PC-3 (cell line): ENCODE measurements at regions not wholly inside any gene's neighbourhood (a gene's known extent, or its start where the extent isn't known, plus 50 kb on each side); places are given as distances from the start of the nearest gene placed in this dataset.
A peak's percentile ranks its signal among the peaks of the same experiment; 100 is the strongest.

Experiments
- ATAC-seq: fragments of 200-7000 bp; cut with Tn5 transposase; 2 replicates; pipeline ENCODE4 v1.9.1; 2020; ENCODE audit warnings: mild to moderate bottlenecking, moderate library complexity
- BruUV-seq: library from RNA; stranded (reverse); fragments of 400-500 nt; replicated peaks from 2 replicates; lab custom pipeline; 2021; lab: Mats Ljungman, UMichigan
- CTCF ChIA-PET: fragments of 300-600 bp; sonication (Branson Sonifier 250); formaldehyde crosslinking; loops from one replicate; lab custom pipeline; 2022; ENCODE audit warnings: antibody characterized with exemption; lab: Charles Lee
- POLR2A ChIA-PET: fragments of 300-600 bp; sonication (Branson Sonifier 250); formaldehyde crosslinking; loops from one replicate; lab custom pipeline; 2022; ENCODE audit warnings: antibody characterized with exemption; ENCODE audit not compliant: unreplicated experiment; lab: Charles Lee
- DNase-seq: peaks from one replicate; pipeline ENCODE4 v3.0.0-alpha.2; 2015
- H2AFZ ChIP-seq: fragments of 300-600 bp; sonication (generic); 2 replicates; pipeline ENCODE4 v1.6.0; 2016; ENCODE audit warnings: antibody characterized with exemption, low read length
- H3F3A ChIP-seq: fragments of 300-600 bp; sonication (generic); one replicate; pipeline ENCODE4 v1.6.0; 2017; ENCODE audit warnings: antibody characterized with exemption, low read length, control low read depth, mild to moderate bottlenecking; ENCODE audit not compliant: unreplicated experiment
- H3K27ac ChIP-seq: fragments of 300-600 bp; sonication (generic); 2 replicates; pipeline ENCODE4 v1.5.1; 2016; ENCODE audit warnings: mild to moderate bottlenecking, low read length
- H3K27me3 ChIP-seq: fragments of 300-600 bp; sonication (generic); 2 replicates; pipeline ENCODE4 v1.6.1; 2016; ENCODE audit warnings: low read length, mixed read lengths
- H3K36me3 ChIP-seq: fragments of 300-600 bp; sonication (generic); 2 replicates; pipeline ENCODE4 v1.6.1; 2016; ENCODE audit warnings: low read depth, mixed run types, low read length, mixed read lengths
- H3K4me1 ChIP-seq: fragments of 300-600 bp; sonication (generic); 2 replicates; pipeline ENCODE4 v1.5.1; 2016; ENCODE audit warnings: low read length; ENCODE audit not compliant: insufficient read depth
- H3K4me2 ChIP-seq: fragments of 300-600 bp; sonication (generic); 2 replicates; pipeline ENCODE4 v1.6.0; 2016; ENCODE audit warnings: low read length
- H3K4me3 ChIP-seq: fragments of 300-600 bp; sonication (generic); 2 replicates; pipeline ENCODE4 v1.5.1; 2016; ENCODE audit warnings: mild to moderate bottlenecking, low read length, mixed read lengths
- H3K79me2 ChIP-seq: fragments of 300-600 bp; sonication (generic); 2 replicates; pipeline ENCODE4 v1.6.1; 2017; ENCODE audit warnings: low read length, mixed read lengths
- H3K9ac ChIP-seq: fragments of 300-600 bp; sonication (generic); 2 replicates; pipeline ENCODE4 v1.6.0; 2016; ENCODE audit warnings: mild to moderate bottlenecking, low read length
- H3K9me2 ChIP-seq: fragments of 300-600 bp; sonication (generic); replicated peaks from 2 replicates; pipeline ENCODE4 v1.6.1; 2016; ENCODE audit warnings: mixed run types, low read length, mixed read lengths
- H3K9me3 ChIP-seq: fragments of 300-600 bp; sonication (generic); 2 replicates; pipeline ENCODE4 v1.6.1; 2016; ENCODE audit warnings: low read length, mixed read lengths
- H4K20me1 ChIP-seq: fragments of 300-600 bp; sonication (generic); 2 replicates; pipeline ENCODE4 v1.6.1; 2016; ENCODE audit warnings: low read length, mixed read lengths
- CTCF ChIP-seq: fragments of 300-600 bp; sonication (generic); conservative IDR thresholded peaks from 2 replicates; pipeline ENCODE4 v1.5.1; 2017; ENCODE audit warnings: antibody characterized with exemption, low read depth, mild to moderate bottlenecking, low read length
- EZH2 ChIP-seq: fragments of 300-600 bp; sonication (generic); IDR thresholded peaks from one replicate; pipeline ENCODE4 v1.6.1; 2017; ENCODE audit warnings: antibody characterized with exemption, mild to moderate bottlenecking, low read length; ENCODE audit not compliant: unreplicated experiment
- EZH2phosphoT487 ChIP-seq: fragments of 300-600 bp; sonication (generic); IDR thresholded peaks from 2 replicates; pipeline ENCODE4 v1.6.1; 2018; ENCODE audit warnings: mild to moderate bottlenecking, antibody characterized with exemption, low read length, borderline replicate concordance
- intact Hi-C: fragments of 100-400 bp; cut with micrococcal nuclease; formaldehyde crosslinking; loops from 2 replicates; pipeline ENCODE4 v1.9.0; 2023

GRCh38 chr2:172247203-172247602 is 144.5 kb upstream of the DLX2 start:
- no TSS peak for BruUV-seq
- Histone ChIP-seq H3F3A (peaks cover 19% of the 10 kb centered on the region), H3K27ac (peak overlapping the region; percentile 90), H3K4me2 (peak overlapping the region; percentile 54; the same call in 1 of the 2 replicates), H3K9me3 (no peaks in the 10 kb centered on the region), H4K20me1 (no peaks in the 10 kb centered on the region), H3K27me3 (no peaks in the 10 kb centered on the region), H3K9ac (no peak overlapping the region), H3K79me2 (no peaks in the 10 kb centered on the region), H3K4me1 (peaks cover 59% of the 10 kb centered on the region), H3K4me3 (no peak overlapping the region), H3K36me3 (no peaks in the 10 kb centered on the region), H3K9me2 (no peaks in the 10 kb centered on the region), H2AFZ (no peak overlapping the region)
- intact Hi-C loops = no loop called here
- TF ChIP-seq EZH2 (no peak), CTCF (no peak), EZH2phosphoT487 (no peak)
- CTCF ChIA-PET = no interaction called here
- POLR2A ChIA-PET = interaction anchor here (0.6 kb wide), 1 partner anchor 16 kb away, joined by 6 read pairs; no protein-coding TSS in a partner anchor
- DNase-seq (peak; percentile 51), ATAC-seq (no peak)

- peak; percentile 6 for ATAC-seq
- TF ChIP-seq EZH2phosphoT487 (no peak), EZH2 (no peak), CTCF (no peak)
- no peaks in the 10 kb centered on the region for H3K36me3 ChIP-seq
- BruUV-seq = TSS peak; percentile 44
- H3K9me2 ChIP-seq = no peaks in the 10 kb centered on the region
- H3K27ac ChIP-seq = peak overlapping the region; percentile 90
- H3K79me2 ChIP-seq = no peaks in the 10 kb centered on the region
- H3F3A ChIP-seq = peaks cover 26% of the 10 kb centered on the region
- CTCF ChIA-PET = interaction anchor here (0.5 to 1.1 kb wide), 2 partner anchors 76 to 179 kb away, joined by 3 read pairs; no protein-coding TSS in a partner anchor
- H2AFZ ChIP-seq = 0 out of 2 replicates have a peak overlapping the region, but pooled peaks have one; percentile 3
- POLR2A ChIA-PET = no interaction called here
- peak overlapping the region; percentile 54 for H3K4me2 ChIP-seq
- peak overlapping the region; percentile 39 for H3K9ac ChIP-seq
- intact Hi-C loops = loop anchor here (2.0 kb wide), 1 partner anchor 76 kb away; no protein-coding TSS in a partner anchor
- no peaks in the 10 kb centered on the region for H3K27me3 ChIP-seq
- no peaks in the 10 kb centered on the region for H4K20me1 ChIP-seq
- no peak for DNase-seq
- H3K4me3 ChIP-seq = no peak overlapping the region; the same call in 1 of the 2 replicates
- no peaks in the 10 kb centered on the region for H3K9me3 ChIP-seq
- peaks cover 69% of the 10 kb centered on the region for H3K4me1 ChIP-seq
Observed at GRCh38 chr2:172248381-172248780, 145.7 kb upstream of the DLX2 start.

GRCh38 chr2:172248785-172249187 is 146.1 kb upstream of the DLX2 start:
- H3K9me3 ChIP-seq = no peaks in the 10 kb centered on the region
- H3F3A ChIP-seq = peaks cover 26% of the 10 kb centered on the region
- H3K9me2 ChIP-seq = no peaks in the 10 kb centered on the region
- POLR2A ChIA-PET = no interaction called here
- no TSS peak for BruUV-seq
- CTCF ChIA-PET = interaction anchor here (1.1 kb wide), 1 partner anchor 76 kb away, joined by 3 read pairs; no protein-coding TSS in a partner anchor
- H3K4me1 ChIP-seq = peaks cover 73% of the 10 kb centered on the region
- no peak overlapping the region; the same call in 1 of the 2 replicates for H3K4me3 ChIP-seq
- DNase-seq = peak; percentile 96
- no peak for TF ChIP-seq EZH2phosphoT487
- no peak for TF ChIP-seq CTCF
- no peak for TF ChIP-seq EZH2
- H3K27ac ChIP-seq = peak overlapping the region; percentile 90
- H3K79me2 ChIP-seq = no peaks in the 10 kb centered on the region
- H4K20me1 ChIP-seq = no peaks in the 10 kb centered on the region
- H3K36me3 ChIP-seq = no peaks in the 10 kb centered on the region
- ATAC-seq = peak; percentile 49
- H3K27me3 ChIP-seq = no peaks in the 10 kb centered on the region
- peak overlapping the region; percentile 54 for H3K4me2 ChIP-seq
- H2AFZ ChIP-seq = 0 out of 2 replicates have a peak overlapping the region, but pooled peaks have one; percentile 3
- intact Hi-C loops = loop anchor here (2.0 kb wide), 1 partner anchor 76 kb away; no protein-coding TSS in a partner anchor
- H3K9ac ChIP-seq = peak overlapping the region; percentile 39
